ENCODE measurements at regions not wholly inside any gene's neighbourhood (a gene's known extent, or its start where the extent isn't known, plus 50 kb on each side); places are given as distances from the start of the nearest gene placed in this dataset.

GRCh38 chrX:120781403-120781802 is 94.3 kb downstream of the CT47B1 start:
- TF ChIP-seq CTCF (IDR thresholded peaks at IDR 0.05) (no peak), POLR2A (IDR thresholded peaks at IDR 0.05) (no peak)
